ENCODE measurements at regions not wholly inside any gene's neighbourhood (a gene's known extent, or its start where the extent isn't known, plus 50 kb on each side); places are given as distances from the start of the nearest gene placed in this dataset.

DNA sequence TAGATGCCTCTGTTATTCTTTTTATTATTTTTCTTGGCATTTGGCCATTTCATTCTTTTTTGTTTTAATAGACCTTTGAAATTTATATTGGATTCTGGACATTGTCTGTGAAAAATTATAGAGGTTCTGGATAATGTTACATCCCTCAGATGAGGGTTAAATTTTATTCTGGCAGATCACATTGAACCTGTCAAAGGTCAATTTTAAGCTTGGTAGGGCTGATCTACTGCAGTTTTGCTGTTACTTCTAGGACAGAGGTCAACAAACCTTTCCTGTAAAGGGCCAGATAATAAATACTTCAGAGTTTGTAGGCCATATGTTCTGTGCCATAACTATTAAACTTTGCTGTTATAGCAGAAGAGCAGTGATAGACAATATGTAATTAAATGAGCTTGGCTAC lies 318.9 kb upstream of the DPPA4 start:
- peaks cover 5% of the 10 kb centered on the region; the same call in 1 of the 2 replicates for H3K36me3 Mint-ChIP-seq (ENCODE audit: low read depth)
- no peaks in the 10 kb centered on the region for H3K27me3 Mint-ChIP-seq (ENCODE audit: insufficient read depth)
- H3K27ac Mint-ChIP-seq = no peak overlapping the region
- H3K4me1 Mint-ChIP-seq (ENCODE audit: low read depth) = no peaks in the 10 kb centered on the region
- H3K9me3 Mint-ChIP-seq = no peaks in the 10 kb centered on the region; the same call in none of the 2 replicates
- TF ChIP-seq, protein P1, sequence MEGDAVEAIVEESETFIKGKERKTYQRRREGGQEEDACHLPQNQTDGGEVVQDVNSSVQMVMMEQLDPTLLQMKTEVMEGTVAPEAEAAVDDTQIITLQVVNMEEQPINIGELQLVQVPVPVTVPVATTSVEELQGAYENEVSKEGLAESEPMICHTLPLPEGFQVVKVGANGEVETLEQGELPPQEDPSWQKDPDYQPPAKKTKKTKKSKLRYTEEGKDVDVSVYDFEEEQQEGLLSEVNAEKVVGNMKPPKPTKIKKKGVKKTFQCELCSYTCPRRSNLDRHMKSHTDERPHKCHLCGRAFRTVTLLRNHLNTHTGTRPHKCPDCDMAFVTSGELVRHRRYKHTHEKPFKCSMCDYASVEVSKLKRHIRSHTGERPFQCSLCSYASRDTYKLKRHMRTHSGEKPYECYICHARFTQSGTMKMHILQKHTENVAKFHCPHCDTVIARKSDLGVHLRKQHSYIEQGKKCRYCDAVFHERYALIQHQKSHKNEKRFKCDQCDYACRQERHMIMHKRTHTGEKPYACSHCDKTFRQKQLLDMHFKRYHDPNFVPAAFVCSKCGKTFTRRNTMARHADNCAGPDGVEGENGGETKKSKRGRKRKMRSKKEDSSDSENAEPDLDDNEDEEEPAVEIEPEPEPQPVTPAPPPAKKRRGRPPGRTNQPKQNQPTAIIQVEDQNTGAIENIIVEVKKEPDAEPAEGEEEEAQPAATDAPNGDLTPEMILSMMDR (IDR thresholded peaks at IDR 0.05) = no peak
- no peak overlapping the region for H3K4me3 Mint-ChIP-seq
- no peak for DNase-seq

DNA sequence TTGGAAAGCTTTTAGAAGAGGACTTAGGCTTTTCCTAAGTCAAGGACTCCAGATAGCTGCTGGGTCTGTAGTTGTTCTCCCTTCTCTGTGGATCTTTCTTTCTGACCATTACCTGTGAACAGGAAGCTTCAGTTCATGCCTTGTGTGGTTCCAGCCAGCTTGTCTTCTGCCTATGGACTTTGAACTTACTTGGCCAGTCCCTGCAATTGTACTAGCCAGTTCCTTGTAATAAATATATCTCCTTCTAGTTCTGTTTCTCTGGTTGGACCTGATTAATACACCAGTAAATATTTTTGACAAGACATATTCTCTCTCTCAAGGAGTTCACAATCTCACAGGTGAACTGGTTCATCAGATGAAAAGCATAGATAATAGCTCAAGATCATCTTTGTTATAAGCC lies 341.3 kb upstream of the DPPA4 start:
- no peak overlapping the region for H3K4me3 Mint-ChIP-seq
- DNase-seq = no peak
- H3K9me3 Mint-ChIP-seq = no peaks in the 10 kb centered on the region
- H3K27ac Mint-ChIP-seq = no peak overlapping the region
- no peaks in the 10 kb centered on the region for H3K36me3 Mint-ChIP-seq (ENCODE audit: low read depth)
- peaks cover 3% of the 10 kb centered on the region for H3K4me1 Mint-ChIP-seq (ENCODE audit: low read depth)
- peaks cover 1% of the 10 kb centered on the region; the same call in 1 of the 2 replicates for H3K27me3 Mint-ChIP-seq (ENCODE audit: insufficient read depth)
- TF ChIP-seq, protein P1 (IDR thresholded peaks at IDR 0.05) = no peak

DNA sequence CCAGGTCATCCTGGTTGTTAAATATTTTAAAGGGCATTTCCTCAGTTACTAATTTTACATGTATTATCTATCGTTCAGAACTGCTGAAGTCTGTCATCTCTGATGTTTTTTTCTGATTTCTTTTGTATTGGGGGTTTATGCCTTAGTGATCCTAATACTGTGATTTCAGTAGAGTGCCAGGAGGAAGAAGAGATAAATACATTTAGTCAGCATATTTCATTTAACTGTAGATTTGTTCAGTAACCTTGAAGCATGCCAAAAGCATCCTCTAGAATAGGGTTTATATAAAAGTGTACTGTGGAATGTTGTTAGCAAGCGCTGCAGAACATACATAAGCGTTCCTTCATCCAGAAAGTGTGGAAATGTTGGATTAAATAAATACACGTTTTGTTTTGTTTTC lies 342.3 kb upstream of the DPPA4 start:
- Mint-ChIP-seq H3K9me3 (no peaks in the 10 kb centered on the region), H3K4me1 (ENCODE audit: low read depth) (peaks cover 13% of the 10 kb centered on the region), H3K27ac (no peak overlapping the region), H3K36me3 (ENCODE audit: low read depth) (no peaks in the 10 kb centered on the region; the same call in 1 of the 2 replicates), H3K4me3 (no peak overlapping the region), H3K27me3 (ENCODE audit: insufficient read depth) (peaks cover 1% of the 10 kb centered on the region; the same call in 1 of the 2 replicates)
- TF ChIP-seq, protein P1 (IDR thresholded peaks at IDR 0.05) = no peak
- no peak for DNase-seq

DNA sequence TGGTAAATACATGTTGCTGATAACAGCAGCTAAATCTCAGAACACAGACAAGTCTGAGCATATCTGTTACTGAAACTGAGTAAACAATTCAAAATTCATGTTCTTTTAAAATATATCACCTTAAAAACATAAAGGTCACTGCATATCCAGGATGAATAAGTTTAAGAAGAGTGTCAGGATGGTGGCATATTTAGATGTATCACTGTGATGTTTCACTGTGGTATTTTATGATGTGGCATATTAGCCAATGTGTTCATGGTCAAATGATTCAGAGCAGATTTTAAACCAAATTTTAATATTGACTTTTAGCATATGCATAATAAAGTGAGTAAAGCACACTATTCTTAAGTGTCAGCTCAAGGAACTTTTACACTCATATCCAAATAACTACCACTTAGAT lies 346.4 kb upstream of the DPPA4 start:
- H3K4me3 Mint-ChIP-seq = no peak overlapping the region
- 0 out of 2 replicates have a peak, but pooled peaks cover 3% of the 10 kb centered on the region for H3K9me3 Mint-ChIP-seq
- H3K4me1 Mint-ChIP-seq (ENCODE audit: low read depth) = peaks cover 29% of the 10 kb centered on the region
- TF ChIP-seq, protein P1 (IDR thresholded peaks at IDR 0.05) = no peak
- no peak for DNase-seq
- no peaks in the 10 kb centered on the region; the same call in 1 of the 2 replicates for H3K36me3 Mint-ChIP-seq (ENCODE audit: low read depth)
- H3K27me3 Mint-ChIP-seq (ENCODE audit: insufficient read depth) = no peaks in the 10 kb centered on the region
- H3K27ac Mint-ChIP-seq = no peak overlapping the region

DNA sequence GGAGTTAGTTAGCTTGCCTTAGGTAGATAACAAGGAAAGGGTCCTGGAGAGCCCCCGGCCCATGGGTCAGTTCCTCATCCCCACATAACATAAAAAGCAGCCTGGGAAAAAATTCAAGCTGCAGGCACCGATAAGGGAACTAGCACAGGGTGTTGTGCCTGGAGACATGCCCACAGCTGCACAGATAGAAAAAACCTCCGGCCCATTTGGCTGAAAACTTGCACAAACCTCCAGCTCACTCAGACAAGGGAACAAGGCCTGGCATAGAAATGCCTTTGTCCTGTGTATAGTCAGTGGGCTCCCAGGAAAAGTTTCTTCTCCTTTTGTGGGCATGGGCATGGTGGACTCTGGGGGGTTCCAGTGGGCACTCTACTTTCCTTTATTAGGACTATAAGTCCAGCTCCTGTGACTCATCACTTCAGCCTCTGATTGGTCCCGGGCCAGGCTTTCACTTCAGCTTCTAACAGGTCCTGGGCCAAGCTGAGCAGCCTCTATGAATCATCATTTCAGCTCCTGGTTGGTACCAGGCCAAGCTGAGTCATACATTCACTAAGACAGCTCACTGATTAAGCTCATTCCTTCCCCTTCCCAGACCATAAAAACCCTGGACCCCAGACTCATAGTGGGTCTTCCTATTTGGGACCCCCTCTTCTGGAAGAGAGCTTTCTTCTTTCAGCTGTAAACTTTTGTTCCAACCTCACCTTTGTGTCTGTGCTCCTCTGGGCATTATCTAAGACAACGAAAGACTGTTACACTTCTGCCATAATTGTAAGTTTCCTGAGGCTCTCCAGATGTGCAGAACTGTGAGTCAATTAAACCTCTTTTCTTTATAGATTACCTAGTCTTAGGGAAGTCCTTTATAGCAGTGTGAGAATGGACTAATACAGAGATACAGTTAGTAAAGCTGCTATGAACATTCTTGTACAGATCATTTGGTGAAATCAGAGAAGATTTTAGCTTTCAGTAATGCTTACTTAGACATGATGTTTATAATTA lies 348.0 kb upstream of the DPPA4 start:
- Mint-ChIP-seq H3K27ac (peak overlapping the region; percentile 70), H3K27me3 (ENCODE audit: insufficient read depth) (no peaks in the 10 kb centered on the region)

More for the DNA sequence above, 348.0 kb upstream of the DPPA4 start:
- Mint-ChIP-seq H3K36me3 (ENCODE audit: low read depth) (peaks cover 8% of the 10 kb centered on the region; the same call in 1 of the 2 replicates), H3K9me3 (peaks cover 12% of the 10 kb centered on the region), H3K4me3 (peak overlapping the region; percentile 35), H3K4me1 (ENCODE audit: low read depth) (peaks cover 34% of the 10 kb centered on the region)
- peak; percentile 98 for DNase-seq
- TF ChIP-seq, protein P1 (IDR thresholded peaks at IDR 0.05) = no peak

All from HFFc6 (cell line).